Mesenchymal stem cell (in vitro differentiated cells and primary cell): ENCODE measurements at regions not wholly inside any gene's neighbourhood (a gene's known extent, or its start where the extent isn't known, plus 50 kb on each side); places are given as distances from the start of the nearest gene placed in this dataset.

ENCODE experiments used
- DNase-seq: peaks from one replicate; pipeline ENCODE4 v3.0.0-alpha.2; 2013
- H2AFZ ChIP-seq: one replicate; pipeline ENCODE4 v1.6.1; 2013; ENCODE audit warnings: low read depth, mild to moderate bottlenecking, control low read depth, inconsistent platforms, low read length, moderate library complexity
- H2AK5ac ChIP-seq: 2 replicates; pipeline ENCODE4 v1.6.1; 2013; ENCODE audit warnings: low read length, moderate library complexity, mild to moderate bottlenecking, inconsistent platforms; ENCODE audit not compliant: severe bottlenecking
- H2BK120ac ChIP-seq: one replicate; pipeline ENCODE4 v1.6.1; 2013; ENCODE audit warnings: low read depth, mild to moderate bottlenecking, inconsistent platforms, low read length, moderate library complexity
- H2BK12ac ChIP-seq, 2 experiments: one replicate each; pipeline ENCODE4 v1.6.1; 2013; ENCODE audit warnings: inconsistent platforms in 2 of 2, low read length in 2 of 2, mild to moderate bottlenecking in 2 of 2, moderate library complexity in 2 of 2, control low read depth in 1 of 2
- H2BK15ac ChIP-seq: one replicate; pipeline ENCODE4 v1.6.1; 2013; ENCODE audit warnings: mild to moderate bottlenecking, low read depth, inconsistent platforms; ENCODE audit not compliant: poor library complexity, severe bottlenecking
- H2BK5ac ChIP-seq: 2 replicates; pipeline ENCODE4 v1.6.1; 2013; ENCODE audit warnings: low read depth, mild to moderate bottlenecking, low read length, control low read depth, inconsistent platforms; ENCODE audit not compliant: poor library complexity, severe bottlenecking
- H3K14ac ChIP-seq, 2 experiments: one replicate each; pipeline ENCODE4 v1.6.1; 2013; ENCODE audit warnings: inconsistent platforms in 2 of 2, low read length in 2 of 2, control low read depth in 1 of 2, mild to moderate bottlenecking in 1 of 2, moderate library complexity in 1 of 2
- H3K18ac ChIP-seq, 2 experiments: one replicate each; pipeline ENCODE4 v1.6.1; 2013; ENCODE audit warnings: inconsistent platforms in 2 of 2, low read length in 2 of 2, control low read depth in 1 of 2, low read depth in 1 of 2, mild to moderate bottlenecking in 1 of 2
- H3K23ac ChIP-seq, 2 experiments: one replicate each; pipeline ENCODE4 v1.6.1; 2013; ENCODE audit warnings: inconsistent platforms in 2 of 2, low read length in 2 of 2, mild to moderate bottlenecking in 2 of 2, moderate library complexity in 2 of 2, control low read depth in 1 of 2
- H3K27ac ChIP-seq: 2 replicates; pipeline ENCODE4 v1.5.1; 2013; ENCODE audit warnings: mild to moderate bottlenecking, moderate library complexity, low read length, control low read depth, inconsistent platforms; ENCODE audit not compliant: poor library complexity, severe bottlenecking
- H3K27me3 ChIP-seq, 2 experiments: 2 replicates each; pipeline versions ENCODE4 v1.6.1 to v1.7.0; 2013; ENCODE audit warnings: low read length in 2 of 2, mild to moderate bottlenecking in 2 of 2, moderate library complexity in 2 of 2, control low read depth in 1 of 2, inconsistent platforms in 1 of 2; ENCODE audit not compliant: control insufficient read depth in 1 of 2, insufficient read depth in 1 of 2
- H3K36me3 ChIP-seq, 2 experiments: 2 replicates each; pipeline versions ENCODE4 v1.6.1 to v1.7.0; 2013; ENCODE audit warnings: low read length in 2 of 2, control low read depth in 1 of 2, inconsistent platforms in 1 of 2, low read depth in 1 of 2, mild to moderate bottlenecking in 1 of 2; ENCODE audit not compliant: insufficient read depth in 2 of 2, control insufficient read depth in 1 of 2
- H3K4ac ChIP-seq, 2 experiments: one replicate each; pipeline ENCODE4 v1.6.1; 2013; ENCODE audit warnings: inconsistent platforms in 2 of 2, low read length in 2 of 2, mild to moderate bottlenecking in 2 of 2, moderate library complexity in 2 of 2, control low read depth in 1 of 2, low read depth in 1 of 2
- H3K4me1 ChIP-seq: 2 replicates; pipeline ENCODE4 v1.6.1; 2013; ENCODE audit warnings: low read depth, low read length, control low read depth; ENCODE audit not compliant: control insufficient read depth, insufficient read depth
- H3K4me2 ChIP-seq: 2 replicates; pipeline ENCODE4 v1.6.1; 2013; ENCODE audit warnings: low read length, mild to moderate bottlenecking, inconsistent platforms; ENCODE audit not compliant: poor library complexity, severe bottlenecking
- H3K4me3 ChIP-seq, 2 experiments: 2 replicates each; pipeline versions ENCODE4 v1.5.1 to v1.7.0; 2013; ENCODE audit warnings: low read length in 2 of 2, mild to moderate bottlenecking in 2 of 2, control low read depth in 1 of 2, low read depth in 1 of 2; ENCODE audit not compliant: insufficient read depth in 1 of 2
- H3K79me1 ChIP-seq: replicated peaks from 2 replicates; pipeline ENCODE4 v1.6.1; 2013; ENCODE audit warnings: mild to moderate bottlenecking, control low read depth, low read length, inconsistent platforms; ENCODE audit not compliant: poor library complexity, severe bottlenecking
- H3K9ac ChIP-seq: 2 replicates; pipeline ENCODE4 v1.7.0; 2013; ENCODE audit warnings: mild to moderate bottlenecking, low read length, moderate library complexity
- H3K9me3 ChIP-seq: 2 replicates; pipeline ENCODE4 v1.7.0; 2013; ENCODE audit warnings: mild to moderate bottlenecking, low read length; ENCODE audit not compliant: control insufficient read depth
- H4K8ac ChIP-seq: one replicate; pipeline ENCODE4 v1.6.1; 2013; ENCODE audit warnings: inconsistent platforms, mild to moderate bottlenecking, low read length, moderate library complexity
- H4K91ac ChIP-seq: one replicate; pipeline ENCODE4 v1.6.1; 2013; ENCODE audit warnings: mild to moderate bottlenecking, low read length, inconsistent platforms
- WGBS: methylation state at CpG from one replicate; pipeline ENCODE4 v1.1.7; 2013; ENCODE audit warnings: mixed read lengths; 5-methylcytosine and 5-hydroxymethylcytosine counted together

DNA sequence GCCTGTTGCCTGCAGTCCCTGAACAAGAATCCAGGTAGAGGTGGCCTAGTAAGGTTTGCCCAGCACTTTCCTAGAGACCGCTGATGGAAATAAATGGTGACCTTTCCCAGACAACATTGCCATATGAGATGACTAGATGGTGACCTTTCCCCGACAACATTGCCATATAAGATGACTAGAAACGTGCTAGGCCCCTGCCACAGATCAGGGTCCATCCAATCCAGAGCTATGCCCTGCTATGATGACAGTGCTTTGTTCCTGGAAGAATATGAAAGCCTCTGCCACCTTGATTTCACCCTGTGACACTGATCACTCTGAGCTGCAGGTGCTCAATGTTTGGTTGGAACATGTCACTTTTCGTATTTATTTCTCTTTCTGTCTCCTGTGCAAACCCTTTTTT, 133.8 kb upstream of the SPTLC3 start:
- Histone ChIP-seq H3K4me1 (no peaks in the 10 kb centered on the region), H3K4me2 (no peak overlapping the region), H3K23ac (no peak overlapping the region), H3K79me1 (no peaks in the 10 kb centered on the region), H3K18ac (no peak overlapping the region), H3K9ac (no peak overlapping the region), H2BK5ac (no peak overlapping the region), H2BK15ac (no peak overlapping the region), H2AK5ac (no peak overlapping the region), H3K4ac (no peak overlapping the region), H3K4me3 (no peak overlapping the region), H3K36me3 (no peaks in the 10 kb centered on the region), H2BK12ac (no peak overlapping the region), H3K27ac (no peak overlapping the region), H3K9me3 (no peaks in the 10 kb centered on the region), H3K14ac (no peak overlapping the region), H3K27me3 (peaks cover 0 to 4% of the 10 kb centered on the region in 2 experiments), H4K91ac (no peak overlapping the region), H2BK120ac (no peak overlapping the region), H4K8ac (no peak overlapping the region), H2AFZ (no peak overlapping the region)
- 85% methylated on average over 3 of the region's 4 CpGs for WGBS
- DNase-seq = no peak

DNA sequence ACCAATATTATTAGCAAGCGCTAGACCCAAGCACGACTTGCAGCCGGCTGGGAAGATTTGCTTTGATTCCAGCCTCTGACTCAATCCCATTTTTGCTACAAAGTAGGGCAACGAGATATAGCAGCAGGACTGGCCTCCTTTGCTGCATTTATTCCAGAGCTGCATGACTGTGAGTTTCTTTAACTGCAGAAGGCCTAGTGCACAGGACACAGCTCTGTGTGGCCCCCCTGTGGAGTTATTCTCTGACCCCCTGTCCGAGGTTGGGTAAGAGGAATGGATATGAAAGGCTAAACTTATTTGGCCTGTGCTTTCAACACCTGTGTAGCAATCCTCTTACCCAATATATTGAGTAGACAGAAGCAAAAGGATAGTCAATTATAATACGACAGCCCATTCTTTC, 133.3 kb upstream of the SPTLC3 start:
- H3K4ac ChIP-seq = no peak overlapping the region
- no peak overlapping the region for H3K27ac ChIP-seq
- no peak overlapping the region for H2BK15ac ChIP-seq
- no peak overlapping the region for H3K4me2 ChIP-seq
- DNase-seq = no peak
- H2AK5ac ChIP-seq = no peak overlapping the region
- no peak overlapping the region for H3K18ac ChIP-seq
- H4K8ac ChIP-seq = no peak overlapping the region
- no peak overlapping the region for H4K91ac ChIP-seq
- no peaks in the 10 kb centered on the region for H3K79me1 ChIP-seq
- no peak overlapping the region for H3K9ac ChIP-seq
- no peaks in the 10 kb centered on the region for H3K4me1 ChIP-seq
- no peak overlapping the region for H3K23ac ChIP-seq
- H3K27me3 ChIP-seq = peaks cover 0 to 4% of the 10 kb centered on the region in 2 experiments
- H2BK120ac ChIP-seq = no peak overlapping the region
- no peak overlapping the region for H3K4me3 ChIP-seq
- no peaks in the 10 kb centered on the region for H3K36me3 ChIP-seq
- no peaks in the 10 kb centered on the region for H3K9me3 ChIP-seq
- H2BK12ac ChIP-seq = no peak overlapping the region
- H3K14ac ChIP-seq = no peak overlapping the region
- no peak overlapping the region for H2AFZ ChIP-seq
- H2BK5ac ChIP-seq = no peak overlapping the region
- 76% methylated on average over 5 of the region's 6 CpGs for WGBS

DNA sequence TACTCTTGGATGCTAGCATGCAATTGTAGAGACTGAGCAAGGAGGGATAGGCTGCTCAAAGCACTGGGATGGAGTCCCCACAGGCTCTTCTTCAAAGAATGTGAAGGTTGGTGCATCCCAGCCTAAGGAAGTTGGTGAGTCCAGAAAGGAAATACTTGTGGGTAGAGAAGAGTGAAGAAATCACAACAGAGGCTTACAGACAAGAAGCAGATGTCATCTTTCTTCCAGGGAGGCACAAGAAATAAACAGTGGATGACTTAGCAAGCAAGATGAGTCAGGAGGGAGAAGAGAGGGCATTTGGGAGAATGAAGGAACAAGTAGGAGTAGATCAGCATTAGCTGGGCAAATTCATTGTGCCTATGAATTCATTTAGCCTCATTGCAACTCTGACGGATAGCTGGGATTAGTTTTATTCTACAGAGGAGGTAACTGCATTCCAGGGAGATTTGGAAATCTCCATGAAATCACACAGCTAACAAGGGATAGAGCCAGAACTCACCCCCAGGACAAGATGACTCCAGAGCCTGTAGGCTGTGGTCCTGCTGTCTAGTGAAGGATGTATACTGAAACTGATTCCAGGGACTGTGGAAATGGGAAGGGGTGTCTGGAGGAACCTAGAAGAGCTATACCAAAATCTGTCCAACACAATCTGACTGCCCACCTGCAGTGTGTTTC, 125.8 kb upstream of the SPTLC3 start:
- DNase-seq = peak; percentile 99
- no peak overlapping the region for H3K4me2 ChIP-seq
- no peak overlapping the region for H3K9ac ChIP-seq
- H2BK120ac ChIP-seq = peak overlapping the region; percentile 55
- no peak overlapping the region for H3K23ac ChIP-seq
- no peak overlapping the region for H2AFZ ChIP-seq
- no peaks in the 10 kb centered on the region for H3K9me3 ChIP-seq
- H3K36me3 ChIP-seq = no peaks in the 10 kb centered on the region
- no peaks in the 10 kb centered on the region for H3K4me1 ChIP-seq
- H4K91ac ChIP-seq = no peak overlapping the region
- H3K4me3 ChIP-seq = no peak overlapping the region
- H2BK15ac ChIP-seq = no peak overlapping the region
- WGBS = 0% methylated on average over 1 of the region's 1 CpG
- H2BK5ac ChIP-seq = no peak overlapping the region
- H3K4ac ChIP-seq = peak overlapping the region in 1 of 2 experiments; percentile 40
- peak overlapping the region; percentile 65 to 67 for H2BK12ac ChIP-seq
- H3K79me1 ChIP-seq = no peaks in the 10 kb centered on the region
- H3K27me3 ChIP-seq = peaks cover 0 to 3% of the 10 kb centered on the region in 2 experiments
- no peak overlapping the region for H3K27ac ChIP-seq
- H2AK5ac ChIP-seq = no peak overlapping the region
- no peak overlapping the region for H3K14ac ChIP-seq
- H3K18ac ChIP-seq = peak overlapping the region; percentile 37 to 83
- H4K8ac ChIP-seq = peak overlapping the region; percentile 17

DNA sequence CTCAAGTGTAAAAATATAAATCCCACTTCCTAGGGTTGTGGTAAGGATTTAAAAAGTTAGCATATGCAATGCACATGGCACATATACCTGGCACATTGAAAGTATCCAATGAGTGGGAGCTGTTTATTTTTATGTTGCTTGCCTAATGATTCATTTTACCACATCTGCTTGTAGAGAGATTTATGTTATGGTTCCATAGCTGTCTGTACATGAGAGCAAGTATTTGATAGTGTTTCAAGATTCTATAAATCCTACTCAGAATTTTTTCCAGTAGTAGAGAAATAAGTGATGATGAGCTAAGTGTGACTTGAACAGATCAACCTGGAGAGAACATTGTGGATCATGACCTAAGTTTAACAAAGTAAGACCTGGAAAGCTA, 125.3 kb upstream of the SPTLC3 start:
- no peak overlapping the region for H2AK5ac ChIP-seq
- peak overlapping the region; percentile 55 for H2BK120ac ChIP-seq
- no peak overlapping the region for H2BK5ac ChIP-seq
- H3K4me1 ChIP-seq = no peaks in the 10 kb centered on the region
- no peak overlapping the region for H4K91ac ChIP-seq
- H2BK15ac ChIP-seq = no peak overlapping the region
- H3K27me3 ChIP-seq = peaks cover 0 to 3% of the 10 kb centered on the region in 2 experiments
- no peaks in the 10 kb centered on the region for H3K9me3 ChIP-seq
- H3K27ac ChIP-seq = no peak overlapping the region
- H2BK12ac ChIP-seq = peak overlapping the region; percentile 65 to 67
- no peak overlapping the region for H3K4me3 ChIP-seq
- no peaks in the 10 kb centered on the region for H3K79me1 ChIP-seq
- H3K14ac ChIP-seq = no peak overlapping the region
- H3K18ac ChIP-seq = peak overlapping the region; percentile 37 to 83
- H3K4me2 ChIP-seq = no peak overlapping the region
- H3K36me3 ChIP-seq = no peaks in the 10 kb centered on the region
- H3K4ac ChIP-seq = peak overlapping the region in 1 of 2 experiments; percentile 40
- peak; percentile 54 for DNase-seq
- no peak overlapping the region for H3K23ac ChIP-seq
- no peak overlapping the region for H3K9ac ChIP-seq
- H4K8ac ChIP-seq = no peak overlapping the region
- no peak overlapping the region for H2AFZ ChIP-seq
